ENCODE measurements at regions not wholly inside any gene's neighbourhood (a gene's known extent, or its start where the extent isn't known, plus 50 kb on each side); places are given as distances from the start of the nearest gene placed in this dataset.
"Not testable (repeated sequence)": the region's sequence is repeated elsewhere in the genome, so short reads cannot be mapped to it uniquely, and the experiment has no call there.

GRCh38 chr6:57948481-57948880 lies 631.1 kb downstream of the PRIM2 start:
- not testable (repeated sequence) for H3K27ac ChIP-seq (ENCODE audit: low read depth, low read length); H3K4ac ChIP-seq (ENCODE audit: low read depth, low read length); H3K36me3 ChIP-seq (ENCODE audit: control insufficient read depth, insufficient read depth, low read length); H3K4me2 ChIP-seq (ENCODE audit: low read length); H3K79me1 ChIP-seq (ENCODE audit: low read length); H2BK5ac ChIP-seq (ENCODE audit: low read length); H3K9ac ChIP-seq (ENCODE audit: low read length); H4K8ac ChIP-seq (ENCODE audit: low read depth, low read length); H3K27me3 ChIP-seq (ENCODE audit: insufficient read depth, low read length, poor library complexity); H4K5ac ChIP-seq (ENCODE audit: low read length); H3K56ac ChIP-seq (ENCODE audit: low read length); H3K4me3 ChIP-seq (ENCODE audit: low read length); H3K18ac ChIP-seq (ENCODE audit: low read length); H2BK120ac ChIP-seq (ENCODE audit: low read depth, low read length); H2AK5ac ChIP-seq (ENCODE audit: low read length); H3K23ac ChIP-seq (ENCODE audit: low read length); H3K4me1 ChIP-seq (ENCODE audit: control insufficient read depth, low read depth, low read length); H3K79me2 ChIP-seq (ENCODE audit: control insufficient read depth, insufficient read depth, low read length); H2BK15ac ChIP-seq (replicated peaks; ENCODE audit: low read depth)
- DNase-seq, result peak; percentile 1
- no CpG with 5 or more reads among the region's 2 CpGs for WGBS (ENCODE audit: extremely low coverage, insufficient coverage, low lambda C conversion rate)

GRCh38 chr6:57950430-57950829 lies 633.0 kb downstream of the PRIM2 start:
- H3K27me3 ChIP-seq (ENCODE audit: insufficient read depth, low read length, poor library complexity); H3K79me1 ChIP-seq (ENCODE audit: low read length); H3K4ac ChIP-seq (ENCODE audit: low read depth, low read length); H3K36me3 ChIP-seq (ENCODE audit: control insufficient read depth, insufficient read depth, low read length); H3K4me1 ChIP-seq (ENCODE audit: control insufficient read depth, low read depth, low read length); H4K5ac ChIP-seq (ENCODE audit: low read length); H3K23ac ChIP-seq (ENCODE audit: low read length); H2BK120ac ChIP-seq (ENCODE audit: low read depth, low read length); H4K8ac ChIP-seq (ENCODE audit: low read depth, low read length); H2BK15ac ChIP-seq (replicated peaks; ENCODE audit: low read depth); H2AK5ac ChIP-seq (ENCODE audit: low read length); H3K18ac ChIP-seq (ENCODE audit: low read length); H3K27ac ChIP-seq (ENCODE audit: low read depth, low read length); H3K56ac ChIP-seq (ENCODE audit: low read length); H3K4me3 ChIP-seq (ENCODE audit: low read length); H2BK5ac ChIP-seq (ENCODE audit: low read length); DNase-seq; H3K9ac ChIP-seq (ENCODE audit: low read length); H3K4me2 ChIP-seq (ENCODE audit: low read length); H3K79me2 ChIP-seq (ENCODE audit: control insufficient read depth, insufficient read depth, low read length): not testable (repeated sequence)
- no CpG with 5 or more reads among the region's 4 CpGs for WGBS (ENCODE audit: extremely low coverage, insufficient coverage, low lambda C conversion rate)

GRCh38 chr6:57966757-57967156 lies 649.3 kb downstream of the PRIM2 start:
- H3K27ac ChIP-seq (ENCODE audit: low read depth, low read length); H3K36me3 ChIP-seq (ENCODE audit: control insufficient read depth, insufficient read depth, low read length); H4K5ac ChIP-seq (ENCODE audit: low read length); H3K4me1 ChIP-seq (ENCODE audit: control insufficient read depth, low read depth, low read length); H3K23ac ChIP-seq (ENCODE audit: low read length); H3K27me3 ChIP-seq (ENCODE audit: insufficient read depth, low read length, poor library complexity); H3K56ac ChIP-seq (ENCODE audit: low read length); H3K9ac ChIP-seq (ENCODE audit: low read length); H2BK5ac ChIP-seq (ENCODE audit: low read length); H3K18ac ChIP-seq (ENCODE audit: low read length); H4K8ac ChIP-seq (ENCODE audit: low read depth, low read length); H2BK120ac ChIP-seq (ENCODE audit: low read depth, low read length); H3K4me3 ChIP-seq (ENCODE audit: low read length); H3K79me1 ChIP-seq (ENCODE audit: low read length); H3K79me2 ChIP-seq (ENCODE audit: control insufficient read depth, insufficient read depth, low read length); H3K4ac ChIP-seq (ENCODE audit: low read depth, low read length); H2AK5ac ChIP-seq (ENCODE audit: low read length); DNase-seq; H2BK15ac ChIP-seq (replicated peaks; ENCODE audit: low read depth); H3K4me2 ChIP-seq (ENCODE audit: low read length): not testable (repeated sequence)

- not testable (repeated sequence) for H3K36me3 ChIP-seq (ENCODE audit: control insufficient read depth, insufficient read depth, low read length); H3K27me3 ChIP-seq (ENCODE audit: insufficient read depth, low read length, poor library complexity); H2BK15ac ChIP-seq (replicated peaks; ENCODE audit: low read depth); H2AK5ac ChIP-seq (ENCODE audit: low read length); H3K4ac ChIP-seq (ENCODE audit: low read depth, low read length); H3K79me2 ChIP-seq (ENCODE audit: control insufficient read depth, insufficient read depth, low read length); H2BK120ac ChIP-seq (ENCODE audit: low read depth, low read length); H3K27ac ChIP-seq (ENCODE audit: low read depth, low read length); H3K9ac ChIP-seq (ENCODE audit: low read length); DNase-seq; H3K4me2 ChIP-seq (ENCODE audit: low read length); H4K5ac ChIP-seq (ENCODE audit: low read length); H4K8ac ChIP-seq (ENCODE audit: low read depth, low read length); H3K4me1 ChIP-seq (ENCODE audit: control insufficient read depth, low read depth, low read length); H2BK5ac ChIP-seq (ENCODE audit: low read length); H3K56ac ChIP-seq (ENCODE audit: low read length); H3K18ac ChIP-seq (ENCODE audit: low read length); H3K23ac ChIP-seq (ENCODE audit: low read length); H3K79me1 ChIP-seq (ENCODE audit: low read length); H3K4me3 ChIP-seq (ENCODE audit: low read length)
- WGBS (ENCODE audit: extremely low coverage, insufficient coverage, low lambda C conversion rate), result no CpG with 5 or more reads among the region's 4 CpGs
Measured at GRCh38 chr6:57971956-57972355, 654.5 kb downstream of the PRIM2 start.

GRCh38 chr6:57974653-57975052 lies 657.2 kb downstream of the PRIM2 start:
- H4K8ac ChIP-seq (ENCODE audit: low read depth, low read length), result no peak overlapping the region
- H3K79me2 ChIP-seq (ENCODE audit: control insufficient read depth, insufficient read depth, low read length), result no peaks in the 10 kb centered on the region
- DNase-seq, result no peak
- no peak overlapping the region for H3K56ac ChIP-seq (ENCODE audit: low read length)
- H2BK120ac ChIP-seq (ENCODE audit: low read depth, low read length), result no peak overlapping the region
- H3K79me1 ChIP-seq (ENCODE audit: low read length), result no peaks in the 10 kb centered on the region
- H3K36me3 ChIP-seq (ENCODE audit: control insufficient read depth, insufficient read depth, low read length), result no peaks in the 10 kb centered on the region
- no peak overlapping the region for H3K4ac ChIP-seq (ENCODE audit: low read depth, low read length)
- H2AK5ac ChIP-seq (ENCODE audit: low read length), result no peak overlapping the region
- H3K4me2 ChIP-seq (ENCODE audit: low read length), result no peak overlapping the region
- no peaks in the 10 kb centered on the region for H3K27me3 ChIP-seq (ENCODE audit: insufficient read depth, low read length, poor library complexity)
- H3K9ac ChIP-seq (ENCODE audit: low read length), result no peak overlapping the region
- H3K27ac ChIP-seq (ENCODE audit: low read depth, low read length), result no peak overlapping the region
- H2BK5ac ChIP-seq (ENCODE audit: low read length), result no peak overlapping the region
- H3K23ac ChIP-seq (ENCODE audit: low read length), result no peak overlapping the region
- no peak overlapping the region for H3K4me3 ChIP-seq (ENCODE audit: low read length)
- H2BK15ac ChIP-seq (replicated peaks; ENCODE audit: low read depth), result no peak overlapping the region
- no CpG with 5 or more reads among the region's 7 CpGs for WGBS (ENCODE audit: extremely low coverage, insufficient coverage, low lambda C conversion rate)
- no peak overlapping the region for H3K18ac ChIP-seq (ENCODE audit: low read length)
- H3K4me1 ChIP-seq (ENCODE audit: control insufficient read depth, low read depth, low read length), result no peaks in the 10 kb centered on the region
- H4K5ac ChIP-seq (ENCODE audit: low read length), result no peak overlapping the region

- not testable (repeated sequence) for H3K4me3 ChIP-seq (ENCODE audit: low read length); H4K5ac ChIP-seq (ENCODE audit: low read length); H3K4ac ChIP-seq (ENCODE audit: low read depth, low read length); H3K18ac ChIP-seq (ENCODE audit: low read length); H3K56ac ChIP-seq (ENCODE audit: low read length); H3K27ac ChIP-seq (ENCODE audit: low read depth, low read length); H3K79me2 ChIP-seq (ENCODE audit: control insufficient read depth, insufficient read depth, low read length); H4K8ac ChIP-seq (ENCODE audit: low read depth, low read length); H3K4me1 ChIP-seq (ENCODE audit: control insufficient read depth, low read depth, low read length); H2BK120ac ChIP-seq (ENCODE audit: low read depth, low read length); H3K9ac ChIP-seq (ENCODE audit: low read length); DNase-seq; H2BK5ac ChIP-seq (ENCODE audit: low read length); H3K4me2 ChIP-seq (ENCODE audit: low read length); H3K23ac ChIP-seq (ENCODE audit: low read length); H2AK5ac ChIP-seq (ENCODE audit: low read length); H2BK15ac ChIP-seq (replicated peaks; ENCODE audit: low read depth); H3K27me3 ChIP-seq (ENCODE audit: insufficient read depth, low read length, poor library complexity); H3K36me3 ChIP-seq (ENCODE audit: control insufficient read depth, insufficient read depth, low read length); H3K79me1 ChIP-seq (ENCODE audit: low read length)
- WGBS (ENCODE audit: extremely low coverage, insufficient coverage, low lambda C conversion rate), result no CpG with 5 or more reads among the region's 10 CpGs
Measured at GRCh38 chr6:57975127-57975526, 657.7 kb downstream of the PRIM2 start.
